Panc1 (cell line): ENCODE measurements at regions not wholly inside any gene's neighbourhood (a gene's known extent, or its start where the extent isn't known, plus 50 kb on each side); places are given as distances from the start of the nearest gene placed in this dataset.

Experiments
- ATAC-seq: fragments of 200-7000 bp; cut with Tn5 transposase; 2 replicates; pipeline ENCODE4 v1.9.1; 2020; ENCODE audit warnings: mild to moderate bottlenecking, moderate library complexity
- BruUV-seq: library from RNA; stranded (reverse); fragments of 400-500 nt; replicated peaks from 2 replicates; lab custom pipeline; 2021; lab: Mats Ljungman, UMichigan
- CTCF ChIA-PET: fragments of 300-600 bp; sonication (Branson Sonifier 250); formaldehyde crosslinking; loops from one replicate; lab custom pipeline; 2022; ENCODE audit warnings: antibody characterized with exemption; lab: Charles Lee
- POLR2A ChIA-PET: fragments of 300-600 bp; sonication (Branson Sonifier 250); formaldehyde crosslinking; loops from one replicate; lab custom pipeline; 2022; ENCODE audit warnings: antibody characterized with exemption; lab: Charles Lee
- DNase-seq: peaks from one replicate; pipeline ENCODE4 v3.0.0-alpha.2; 2010; ENCODE audit warnings: low read depth, low spot score
- H3K27ac ChIP-seq: 2 replicates; pipeline ENCODE4 v1.5.1; 2011; ENCODE audit warnings: mild to moderate bottlenecking, low read length, inconsistent platforms
- H3K27me3 ChIP-seq: fragments of 200-500 bp; sonication (Bioruptor generic); 2 replicates; pipeline ENCODE4 v1.6.0; 2014; ENCODE audit warnings: low read length, inconsistent platforms; ENCODE audit not compliant: control insufficient read depth, insufficient read depth
- H3K36me3 ChIP-seq: fragments of 200-500 bp; sonication (Bioruptor generic); 2 replicates; pipeline ENCODE4 v1.5.1; 2014; ENCODE audit warnings: inconsistent platforms, mild to moderate bottlenecking, low read length, moderate library complexity; ENCODE audit not compliant: control insufficient read depth, insufficient read depth
- H3K4me1 ChIP-seq: 2 replicates; pipeline ENCODE4 v1.5.1; 2011; ENCODE audit warnings: inconsistent platforms, mild to moderate bottlenecking, low read length, moderate library complexity; ENCODE audit not compliant: control insufficient read depth, insufficient read depth
- H3K4me3 ChIP-seq, 2 experiments: 2 replicates each; pipeline ENCODE4 v1.5.1; 2011 to 2012; ENCODE audit warnings: low read depth in 2 of 2, low read length in 2 of 2, mild to moderate bottlenecking in 2 of 2, inconsistent platforms in 1 of 2, moderate library complexity in 1 of 2
- H3K9me3 ChIP-seq: fragments of 200-500 bp; sonication (Bioruptor generic); 2 replicates; pipeline ENCODE4 v1.5.1; 2014; ENCODE audit warnings: low read depth, mild to moderate bottlenecking, inconsistent platforms, low read length, moderate library complexity; ENCODE audit not compliant: control insufficient read depth, insufficient read depth
- CTCF ChIP-seq: fragments of 450-650 bp; IDR thresholded peaks from 2 replicates; pipeline ENCODE4 v1.5.1; 2017; ENCODE audit warnings: mild to moderate bottlenecking
- POLR2AphosphoS5 ChIP-seq: IDR thresholded peaks from 2 replicates; pipeline ENCODE4 v1.6.1; 2012; ENCODE audit warnings: mild to moderate bottlenecking, low read depth, low read length, moderate library complexity
- SIN3A ChIP-seq: IDR thresholded peaks from 2 replicates; pipeline ENCODE4 v1.6.1; 2012; ENCODE audit warnings: low read depth, mild to moderate bottlenecking, low read length, moderate library complexity, borderline replicate concordance; ENCODE audit not compliant: insufficient read depth
- TCF7L2 ChIP-seq: IDR thresholded peaks from 2 replicates; pipeline ENCODE4 v1.6.1; 2011; ENCODE audit warnings: mild to moderate bottlenecking, low read depth, low read length, inconsistent platforms
- in situ Hi-C: cut with HindIII; loops from 2 replicates; pipeline ENCODE4 v1.10.0; 2016; ENCODE audit warnings: low sequenced_read_pairs, low pct_unique_long_range_greater_than_20kb
- intact Hi-C: fragments of 100-400 bp; cut with micrococcal nuclease; formaldehyde crosslinking; loops from one replicate; pipeline ENCODE4 v1.10.0; 2022; ENCODE audit not compliant: unreplicated experiment
- TF ChIP-seq, protein P1 (sequence below), 2 experiments: IDR thresholded peaks; 2 replicates each; pipeline ENCODE4 v1.6.1; 2011 to 2012; ENCODE audit warnings: low read depth in 2 of 2, control low read depth in 1 of 2, low read length in 1 of 2, mild to moderate bottlenecking in 1 of 2, moderate library complexity in 1 of 2; ENCODE audit not compliant: insufficient read depth in 1 of 2

- no peaks in the 10 kb centered on the region for H3K27me3 ChIP-seq
- no peak for TF ChIP-seq POLR2AphosphoS5
- no peak for TF ChIP-seq CTCF
- no peak for TF ChIP-seq TCF7L2
- TF ChIP-seq SIN3A, result no peak
- TF ChIP-seq, protein P1, sequence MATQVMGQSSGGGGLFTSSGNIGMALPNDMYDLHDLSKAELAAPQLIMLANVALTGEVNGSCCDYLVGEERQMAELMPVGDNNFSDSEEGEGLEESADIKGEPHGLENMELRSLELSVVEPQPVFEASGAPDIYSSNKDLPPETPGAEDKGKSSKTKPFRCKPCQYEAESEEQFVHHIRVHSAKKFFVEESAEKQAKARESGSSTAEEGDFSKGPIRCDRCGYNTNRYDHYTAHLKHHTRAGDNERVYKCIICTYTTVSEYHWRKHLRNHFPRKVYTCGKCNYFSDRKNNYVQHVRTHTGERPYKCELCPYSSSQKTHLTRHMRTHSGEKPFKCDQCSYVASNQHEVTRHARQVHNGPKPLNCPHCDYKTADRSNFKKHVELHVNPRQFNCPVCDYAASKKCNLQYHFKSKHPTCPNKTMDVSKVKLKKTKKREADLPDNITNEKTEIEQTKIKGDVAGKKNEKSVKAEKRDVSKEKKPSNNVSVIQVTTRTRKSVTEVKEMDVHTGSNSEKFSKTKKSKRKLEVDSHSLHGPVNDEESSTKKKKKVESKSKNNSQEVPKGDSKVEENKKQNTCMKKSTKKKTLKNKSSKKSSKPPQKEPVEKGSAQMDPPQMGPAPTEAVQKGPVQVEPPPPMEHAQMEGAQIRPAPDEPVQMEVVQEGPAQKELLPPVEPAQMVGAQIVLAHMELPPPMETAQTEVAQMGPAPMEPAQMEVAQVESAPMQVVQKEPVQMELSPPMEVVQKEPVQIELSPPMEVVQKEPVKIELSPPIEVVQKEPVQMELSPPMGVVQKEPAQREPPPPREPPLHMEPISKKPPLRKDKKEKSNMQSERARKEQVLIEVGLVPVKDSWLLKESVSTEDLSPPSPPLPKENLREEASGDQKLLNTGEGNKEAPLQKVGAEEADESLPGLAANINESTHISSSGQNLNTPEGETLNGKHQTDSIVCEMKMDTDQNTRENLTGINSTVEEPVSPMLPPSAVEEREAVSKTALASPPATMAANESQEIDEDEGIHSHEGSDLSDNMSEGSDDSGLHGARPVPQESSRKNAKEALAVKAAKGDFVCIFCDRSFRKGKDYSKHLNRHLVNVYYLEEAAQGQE (IDR thresholded peaks at IDR 0.05; ENCODE audit: insufficient read depth in 1 of 2, low read depth in 2 of 2, low read length in 1 of 2), result no peak
- no peak overlapping the region for H3K27ac ChIP-seq
- ATAC-seq, result no peak
- no peak overlapping the region for H3K4me3 ChIP-seq
- no TSS peak for BruUV-seq
- POLR2A ChIA-PET, result no interaction called here
- DNase-seq, result no peak
- no peaks in the 10 kb centered on the region for H3K36me3 ChIP-seq
- in situ Hi-C loops (no loop called here), intact Hi-C loops (no loop called here)
- no peaks in the 10 kb centered on the region for H3K9me3 ChIP-seq
- H3K4me1 ChIP-seq, result no peaks in the 10 kb centered on the region
- CTCF ChIA-PET, result no interaction called here
Observed at GRCh38 chr10:52999258-52999657, 226.7 kb upstream of the MBL2 start.

GRCh38 chr10:52997007-52997406, 224.4 kb upstream of the MBL2 start:
- no TSS peak for BruUV-seq
- ATAC-seq (no peak), DNase-seq (no peak)
- no peak for TF ChIP-seq POLR2AphosphoS5
- no peak for TF ChIP-seq SIN3A
- TF ChIP-seq, protein P1 (IDR thresholded peaks at IDR 0.05; ENCODE audit: insufficient read depth in 1 of 2, low read depth in 2 of 2, low read length in 1 of 2), result no peak
- no peak for TF ChIP-seq CTCF
- Histone ChIP-seq H3K36me3 (no peaks in the 10 kb centered on the region), H3K4me1 (no peaks in the 10 kb centered on the region), H3K4me3 (no peak overlapping the region), H3K9me3 (no peaks in the 10 kb centered on the region), H3K27ac (no peak overlapping the region), H3K27me3 (no peaks in the 10 kb centered on the region)
- CTCF ChIA-PET, result no interaction called here
- in situ Hi-C loops (no loop called here), intact Hi-C loops (no loop called here)
- POLR2A ChIA-PET, result no interaction called here
